Tibial artery (tissue), 4 donors: ENCODE measurements at regions not wholly inside any gene's neighbourhood (a gene's known extent, or its start where the extent isn't known, plus 50 kb on each side); places are given as distances from the start of the nearest gene placed in this dataset.
"Not testable (repeated sequence)": the region's sequence is repeated elsewhere in the genome, so short reads cannot be mapped to it uniquely, and the experiment has no call there.

ENCODE experiments used
- DNase-seq, 2 donors: peaks; one replicate each; pipeline ENCODE4 v3.0.0-alpha.2; 2019
- H3K27ac ChIP-seq, 2 donors: fragments of 200-600 bp; sonication (generic) in 1 of 2; 1 replicate in 1 of 2; 2 replicates in 1 of 2; pipeline ENCODE4 v1.5.1; 2018 to 2019; ENCODE audit warnings: mild to moderate bottlenecking in 1 of 2
- H3K27me3 ChIP-seq, 2 donors: fragments of 200-600 bp; sonication (generic) in 1 of 2; one replicate each; pipeline versions ENCODE4 v1.5.1 to v1.6.0; 2016 to 2019
- H3K36me3 ChIP-seq, 3 donors: fragments of 200-600 bp; sonication (generic) in 2 of 3; one replicate each; pipeline ENCODE4 v1.5.1; 2016 to 2019; ENCODE audit warnings: mild to moderate bottlenecking in 2 of 3
- H3K4me1 ChIP-seq, 4 donors: fragments of 200-600 bp; sonication (generic) in 2 of 4; 1 replicate in 3 of 4; 2 replicates in 1 of 4; pipeline ENCODE4 v1.5.1; 2016 to 2019
- H3K4me3 ChIP-seq, 2 donors: fragments of 200-600 bp; sonication (generic) in 1 of 2; 1 replicate in 1 of 2; 2 replicates in 1 of 2; pipeline ENCODE4 v1.5.1; 2018 to 2019; ENCODE audit warnings: mild to moderate bottlenecking in 2 of 2
- H3K9me3 ChIP-seq, 3 donors: fragments of 200-600 bp; sonication (generic) in 1 of 3; one replicate each; pipeline ENCODE4 v1.5.1; 2016 to 2019
- CTCF ChIP-seq, 2 experiments: fragments of 200-600 bp in 1 of 2; fragments of 450-650 bp in 1 of 2; IDR thresholded peaks; one replicate each; pipeline ENCODE4 v1.5.1; 2017 to 2019; ENCODE audit warnings: antibody characterized with exemption in 2 of 2, mild to moderate bottlenecking in 1 of 2, moderate library complexity in 1 of 2
- intact Hi-C: fragments of 100-400 bp; cut with DNase I; formaldehyde crosslinking; loops from one replicate; pipeline ENCODE4 v1.15.0; 2023; ENCODE audit warnings: low total_unique reads

GRCh38 chr16:51523400-51523799, 372.3 kb upstream of the SALL1 start:
- no peak for DNase-seq

GRCh38 chr16:51522902-51523301, 371.8 kb upstream of the SALL1 start:
- Histone ChIP-seq H3K27me3 (no peaks in the 10 kb centered on the region), H3K9me3 (no peaks in the 10 kb centered on the region), H3K4me1 (no peaks in the 10 kb centered on the region), H3K27ac (no peak overlapping the region), H3K36me3 (no peaks in the 10 kb centered on the region), H3K4me3 (no peak overlapping the region)
- TF ChIP-seq CTCF (IDR thresholded peaks at IDR 0.05): no peak
- DNase-seq: no peak
- intact Hi-C loops: no loop called here

More at GRCh38 chr16:51523400-51523799, 372.3 kb upstream of the SALL1 start:
- Histone ChIP-seq H3K36me3 (no peaks in the 10 kb centered on the region), H3K27ac (no peak overlapping the region), H3K4me1 (no peaks in the 10 kb centered on the region), H3K27me3 (no peaks in the 10 kb centered on the region), H3K9me3 (no peaks in the 10 kb centered on the region), H3K4me3 (no peak overlapping the region)
- TF ChIP-seq CTCF (IDR thresholded peaks at IDR 0.05): no peak
- intact Hi-C loops: no loop called here

- H3K27ac ChIP-seq, DNase-seq, intact Hi-C loops: not testable (repeated sequence)
Observed at GRCh38 chr16:51516960-51517359, 365.9 kb upstream of the SALL1 start.

GRCh38 chr16:51510416-51510815, 359.3 kb upstream of the SALL1 start:
- no peaks in the 10 kb centered on the region for H3K9me3 ChIP-seq
- no peaks in the 10 kb centered on the region for H3K36me3 ChIP-seq
- intact Hi-C loops: no loop called here
- no peak for TF ChIP-seq CTCF (IDR thresholded peaks at IDR 0.05)
- H3K27me3 ChIP-seq: no peaks in the 10 kb centered on the region
- no peaks in the 10 kb centered on the region for H3K4me1 ChIP-seq
- no peak for DNase-seq
- no peak overlapping the region for H3K4me3 ChIP-seq
- H3K27ac ChIP-seq: no peak overlapping the region

More at GRCh38 chr16:51516960-51517359, 365.9 kb upstream of the SALL1 start:
- not testable (repeated sequence) for H3K4me1 ChIP-seq, H3K9me3 ChIP-seq, H3K4me3 ChIP-seq, H3K27me3 ChIP-seq, H3K36me3 ChIP-seq

- no peak overlapping the region for H3K4me3 ChIP-seq
- H3K27ac ChIP-seq: no peak overlapping the region
- no peaks in the 10 kb centered on the region for H3K9me3 ChIP-seq
- DNase-seq: no peak
- no peak for TF ChIP-seq CTCF (IDR thresholded peaks at IDR 0.05)
- no peaks in the 10 kb centered on the region for H3K36me3 ChIP-seq
- no peaks in the 10 kb centered on the region for H3K27me3 ChIP-seq
- intact Hi-C loops: no loop called here
- no peaks in the 10 kb centered on the region for H3K4me1 ChIP-seq
Observed at GRCh38 chr16:51509336-51509735, 358.3 kb upstream of the SALL1 start.

- no peaks in the 10 kb centered on the region for H3K9me3 ChIP-seq
Observed at GRCh38 chr16:51508490-51509212, 357.6 kb upstream of the SALL1 start.

More at GRCh38 chr16:51508490-51509212, 357.6 kb upstream of the SALL1 start:
- Histone ChIP-seq H3K36me3 (no peaks in the 10 kb centered on the region), H3K27me3 (no peaks in the 10 kb centered on the region), H3K27ac (no peak overlapping the region), H3K4me3 (no peak overlapping the region), H3K4me1 (no peaks in the 10 kb centered on the region)
- no peak for TF ChIP-seq CTCF (IDR thresholded peaks at IDR 0.05)
- intact Hi-C loops: no loop called here
- no peak for DNase-seq
